ENCODE measurements at regions not wholly inside any gene's neighbourhood (a gene's known extent, or its start where the extent isn't known, plus 50 kb on each side); places are given as distances from the start of the nearest gene placed in this dataset.

DNA sequence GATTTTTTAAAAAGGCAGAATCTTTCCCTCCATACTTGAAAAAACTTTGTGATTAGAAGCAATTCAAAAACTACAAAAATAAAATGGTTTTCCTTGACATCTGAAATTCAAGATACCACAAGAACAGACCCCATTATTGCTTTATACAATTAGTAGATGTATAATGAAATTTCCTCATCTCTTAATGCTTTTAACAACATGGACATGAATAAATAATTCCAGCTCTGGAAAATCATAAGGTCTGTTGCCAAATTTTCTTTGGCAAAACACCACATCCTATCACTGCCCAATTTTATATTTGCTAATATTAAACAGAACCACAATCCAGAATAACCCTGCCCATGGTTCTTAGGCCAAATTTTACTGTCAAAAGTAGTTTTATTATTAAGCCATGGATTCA, 1543.6 kb upstream of the MIR17HG start:
- no peak for DNase-seq (ENCODE audit: low read depth)

- DNase-seq (ENCODE audit: low read depth), result no peak
These were observed 1540.9 kb upstream of the MIR17HG start for GRCh38 chr13:89806594-89806993.

DNA sequence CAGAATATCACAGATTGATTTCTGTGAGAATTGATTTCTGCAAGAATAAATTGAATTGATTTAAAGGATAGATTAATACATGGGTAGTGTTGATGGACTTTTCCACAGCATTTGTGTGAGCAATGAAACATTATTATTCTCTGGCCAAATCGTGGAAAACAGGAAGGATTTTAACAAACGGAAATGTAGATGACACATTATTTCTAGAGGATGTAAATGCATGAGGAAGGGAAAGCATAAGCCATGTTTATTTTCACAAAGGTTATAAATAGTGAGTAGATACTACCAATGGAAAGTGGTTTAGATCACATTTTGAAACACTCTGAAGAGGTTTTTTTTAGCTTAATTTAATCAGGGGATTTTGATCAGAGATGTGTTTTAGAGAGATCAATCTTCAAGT, 1534.6 kb upstream of the MIR17HG start:
- no peak for DNase-seq (ENCODE audit: low read depth)

- DNase-seq (ENCODE audit: low read depth), result no peak
These were observed 1531.1 kb upstream of the MIR17HG start for GRCh38 chr13:89816404-89816803.

- no peak for DNase-seq (ENCODE audit: low read depth)
These were observed 1525.0 kb upstream of the MIR17HG start for GRCh38 chr13:89822467-89822866.

GRCh38 chr13:89827552-89827951, 1519.9 kb upstream of the MIR17HG start:
- DNase-seq (ENCODE audit: low read depth), result no peak

- no peak for DNase-seq (ENCODE audit: low read depth)
These were observed 1519.0 kb upstream of the MIR17HG start for GRCh38 chr13:89828506-89828905.

- no peak for DNase-seq (ENCODE audit: low read depth)
These were observed 1516.3 kb upstream of the MIR17HG start for GRCh38 chr13:89831157-89831556.

DNA sequence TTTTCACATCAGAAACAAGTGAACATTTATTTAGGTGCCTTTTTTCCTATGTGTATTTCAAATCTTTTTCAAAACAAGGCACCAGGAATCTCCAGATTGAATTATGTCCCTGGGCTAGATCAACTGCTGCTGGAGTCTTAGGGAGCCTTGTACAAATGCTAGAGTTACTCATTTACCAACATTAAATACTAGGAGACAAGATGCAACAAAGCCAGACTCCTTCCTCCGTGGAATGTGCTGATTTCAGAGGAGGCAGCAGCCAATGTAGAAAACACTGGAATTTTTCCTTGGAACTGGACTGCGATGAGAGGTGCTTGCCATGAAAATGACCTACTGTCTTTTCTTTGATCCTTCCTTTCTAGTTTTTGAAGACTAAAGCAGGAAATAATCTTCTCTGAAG, 1514.7 kb upstream of the MIR17HG start:
- DNase-seq (ENCODE audit: low read depth), result no peak

DNA sequence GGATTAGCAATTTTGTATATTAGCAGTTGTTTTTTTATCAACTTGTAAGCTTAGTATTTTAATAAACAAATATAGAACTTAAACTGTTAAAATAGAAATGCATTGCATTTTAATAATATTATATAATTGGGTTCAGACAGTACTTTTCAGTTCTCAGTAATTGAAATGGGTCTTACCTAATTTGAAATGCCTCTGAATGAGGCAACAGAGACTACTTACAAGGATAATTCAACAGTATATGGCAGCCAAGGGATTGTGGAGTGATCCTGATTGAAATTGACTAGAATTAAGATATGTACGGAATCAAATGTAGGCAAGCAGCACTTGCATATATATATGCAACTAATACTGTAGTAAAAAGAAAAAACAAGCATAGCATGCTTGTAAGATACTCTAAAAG, 1503.9 kb upstream of the MIR17HG start:
- no peak for DNase-seq (ENCODE audit: low read depth)

- no peak for DNase-seq (ENCODE audit: low read depth)
These were observed 1501.6 kb upstream of the MIR17HG start for GRCh38 chr13:89845874-89846273.

DNA sequence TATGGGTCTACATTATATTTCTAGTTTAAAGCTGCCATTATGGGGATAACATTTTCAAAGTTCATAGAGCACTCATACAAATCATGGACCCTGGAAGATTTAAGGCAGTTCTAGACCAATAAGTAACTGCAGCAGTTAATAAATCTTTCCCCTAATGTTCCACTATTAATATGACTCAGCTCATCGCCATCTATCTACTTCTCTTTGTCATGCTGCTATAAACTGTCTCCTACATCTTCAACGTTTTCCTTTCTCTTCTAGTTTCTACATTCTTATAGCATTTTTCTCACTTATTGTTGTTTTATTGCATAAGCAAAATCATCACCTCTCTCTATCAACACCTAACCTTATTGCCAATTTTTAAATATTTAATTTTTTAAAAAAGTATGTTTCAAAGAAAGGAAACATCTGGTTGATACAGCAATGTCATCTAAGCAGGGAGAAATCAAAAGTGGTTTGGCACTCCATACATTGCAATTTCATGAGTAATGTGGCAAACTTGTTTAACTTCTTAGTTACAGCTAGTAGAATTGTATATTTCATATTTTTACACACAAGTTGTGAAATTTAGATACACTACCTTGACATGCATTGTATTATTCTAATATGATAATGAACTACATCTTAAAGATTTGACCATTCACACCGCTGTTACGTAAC, 1500.4 kb upstream of the MIR17HG start:
- DNase-seq (ENCODE audit: low read depth), result no peak

- no peak for DNase-seq (ENCODE audit: low read depth)
These were observed 1494.9 kb upstream of the MIR17HG start for GRCh38 chr13:89852570-89852969.

DNA sequence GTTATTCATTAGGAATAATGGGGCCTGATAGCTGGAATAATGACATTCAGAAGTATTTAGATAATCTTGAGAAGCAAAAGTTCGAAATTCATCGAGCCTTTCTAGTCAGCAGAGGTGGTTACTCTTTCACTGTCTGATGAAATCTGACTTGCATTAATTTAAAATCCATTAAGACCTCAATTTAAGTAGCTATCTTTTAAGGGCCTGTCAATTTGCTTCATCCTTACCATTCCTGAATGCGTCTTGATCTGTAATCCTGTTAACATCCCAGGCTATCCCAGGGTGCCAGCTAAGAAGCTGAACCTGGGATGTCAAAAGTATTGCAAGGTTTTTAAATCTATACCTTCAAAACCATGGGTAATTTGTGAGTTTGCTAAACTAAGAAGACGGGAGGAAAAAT, 1491.0 kb upstream of the MIR17HG start:
- no peak for DNase-seq (ENCODE audit: low read depth)

DNA sequence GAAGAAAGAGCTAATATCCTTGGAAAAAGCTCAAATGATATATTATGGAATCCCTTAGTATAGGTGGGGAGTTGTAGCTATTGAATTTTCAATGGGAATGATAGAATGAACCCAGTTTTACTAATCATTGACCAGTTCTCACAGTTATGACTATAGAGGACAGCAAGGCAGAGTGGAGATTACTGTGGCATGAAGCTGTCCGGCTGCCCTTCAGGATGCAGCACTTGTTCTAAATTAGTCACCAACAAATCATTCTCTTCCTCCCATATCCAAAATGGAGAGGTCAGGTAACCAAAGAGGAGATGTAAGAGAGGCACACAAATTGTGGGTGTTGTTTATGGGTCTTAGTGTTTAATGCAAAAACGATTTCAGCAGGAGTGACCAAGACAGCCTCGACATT, 1490.0 kb upstream of the MIR17HG start:
- DNase-seq (ENCODE audit: low read depth), result no peak

DNA sequence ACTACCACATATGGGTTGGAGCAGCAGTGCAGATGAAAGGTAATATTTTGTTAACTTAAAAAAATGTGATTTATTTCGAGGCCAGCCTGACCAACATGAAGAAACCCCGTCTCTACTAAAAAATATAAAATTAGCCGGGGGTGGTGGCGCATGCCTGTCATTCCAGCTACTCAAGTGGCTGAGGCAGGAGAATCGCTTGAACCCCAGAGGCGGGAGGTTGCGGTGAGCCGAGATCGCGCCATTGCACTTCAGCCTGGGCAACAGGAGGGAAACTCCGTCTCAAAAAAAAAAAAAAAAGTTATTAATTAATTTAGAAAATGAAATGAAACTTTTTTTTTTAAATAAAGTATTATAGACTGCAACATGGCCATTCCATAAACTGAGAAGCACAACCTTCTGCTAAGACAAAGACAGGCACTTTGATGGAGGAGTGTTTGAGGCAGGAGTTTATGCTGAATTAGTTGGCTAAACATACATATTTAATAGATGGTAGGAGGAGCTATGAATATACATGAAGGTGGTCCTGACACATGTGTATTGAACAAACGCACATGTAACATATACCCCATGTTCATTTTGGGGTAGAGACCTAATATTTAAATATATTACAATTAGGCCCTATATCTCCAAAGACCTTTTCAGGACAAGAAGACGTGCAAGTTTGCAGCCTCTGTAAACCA, 1485.3 kb upstream of the MIR17HG start:
- no peak for DNase-seq (ENCODE audit: low read depth)

DNA sequence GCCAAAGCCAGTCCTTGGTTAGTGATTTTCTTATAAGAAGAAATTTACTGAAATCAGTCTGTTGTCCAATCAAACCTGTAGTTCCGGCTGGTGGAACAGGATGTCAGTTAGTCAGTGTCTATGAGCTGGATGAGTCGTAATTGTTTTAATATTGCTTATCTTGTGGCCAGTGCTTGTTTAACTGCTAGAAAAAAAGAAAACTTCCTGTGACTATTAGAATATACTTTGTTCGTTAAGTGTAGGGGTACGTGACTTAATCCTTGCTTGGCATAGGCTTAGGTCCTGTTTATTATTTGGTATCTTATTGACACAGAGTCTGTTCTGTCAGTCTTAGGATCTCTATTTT, 1484.8 kb upstream of the MIR17HG start:
- DNase-seq (ENCODE audit: low read depth), result no peak

GRCh38 chr13:89865164-89866064, 1482.1 kb upstream of the MIR17HG start:
- DNase-seq (ENCODE audit: low read depth), result no peak

DNA sequence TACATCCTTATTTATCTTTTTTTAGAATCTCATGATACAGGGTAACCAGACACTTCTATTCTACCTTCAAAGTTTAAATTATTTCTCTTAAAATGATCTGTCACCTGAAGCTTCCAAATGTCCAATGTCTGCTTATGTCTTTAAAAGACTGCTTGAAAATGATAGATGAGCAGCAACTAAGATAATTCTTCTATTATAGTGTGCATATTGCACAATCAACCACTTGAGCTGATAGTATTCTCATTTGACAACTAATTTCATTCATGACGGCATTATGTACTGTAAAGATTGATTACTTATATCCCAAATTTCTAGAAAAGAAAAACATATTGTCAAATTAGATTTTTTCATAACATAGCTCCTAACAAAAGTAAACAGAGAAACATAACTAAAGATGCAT, 1478.2 kb upstream of the MIR17HG start:
- DNase-seq (ENCODE audit: low read depth), result no peak

DNA sequence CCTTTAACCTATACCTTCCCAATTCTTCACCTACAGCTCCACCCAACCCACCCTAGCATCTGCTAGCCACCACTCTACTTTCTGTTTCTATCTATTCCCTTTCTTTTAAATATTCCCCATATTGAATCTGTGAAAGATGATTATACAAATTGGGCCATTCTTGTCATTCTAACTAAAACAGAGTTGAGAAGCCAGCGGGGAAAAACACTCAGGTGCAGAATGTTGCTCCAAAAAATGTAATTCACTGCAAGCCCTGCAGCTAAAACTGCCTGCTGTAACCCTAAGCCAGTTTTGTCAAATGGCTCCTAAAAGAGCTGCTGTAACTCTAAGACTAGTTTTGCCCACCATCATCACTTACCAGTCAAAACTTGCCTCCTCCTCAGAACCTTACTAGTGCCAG, 1468.6 kb upstream of the MIR17HG start:
- DNase-seq (ENCODE audit: low read depth), result no peak

- DNase-seq (ENCODE audit: low read depth), result no peak
These were observed 1467.3 kb upstream of the MIR17HG start for GRCh38 chr13:89880201-89880600.

DNA sequence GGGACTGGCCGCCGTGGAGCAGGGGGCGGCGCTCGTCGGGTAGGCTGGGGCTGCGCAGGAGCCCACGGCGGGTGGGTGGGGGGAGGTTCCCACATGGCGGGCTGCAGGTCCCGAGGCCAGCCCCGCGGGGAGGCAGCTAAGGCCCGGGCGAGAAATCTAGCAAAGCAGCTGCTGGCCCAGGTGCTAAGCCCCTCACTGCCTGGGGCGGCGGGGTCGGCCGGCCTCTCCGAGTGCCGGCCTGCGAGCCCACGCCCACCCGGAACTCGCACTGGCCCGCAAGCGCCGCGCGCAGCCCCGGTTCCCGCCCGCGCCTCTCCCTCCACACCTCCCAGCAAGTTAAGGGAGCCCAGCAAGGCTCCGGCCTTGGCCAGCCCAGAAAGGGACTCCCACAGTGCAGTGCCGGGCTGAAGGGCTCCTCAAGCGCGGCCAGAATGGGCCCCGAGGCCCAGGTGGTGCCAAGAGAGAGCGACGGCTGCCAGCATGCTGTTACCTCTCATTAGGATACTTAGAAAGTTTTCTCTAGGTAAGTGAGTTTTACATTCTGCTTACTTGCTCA, 1463.5 kb upstream of the MIR17HG start:
- DNase-seq (ENCODE audit: low read depth), result no peak

DNA sequence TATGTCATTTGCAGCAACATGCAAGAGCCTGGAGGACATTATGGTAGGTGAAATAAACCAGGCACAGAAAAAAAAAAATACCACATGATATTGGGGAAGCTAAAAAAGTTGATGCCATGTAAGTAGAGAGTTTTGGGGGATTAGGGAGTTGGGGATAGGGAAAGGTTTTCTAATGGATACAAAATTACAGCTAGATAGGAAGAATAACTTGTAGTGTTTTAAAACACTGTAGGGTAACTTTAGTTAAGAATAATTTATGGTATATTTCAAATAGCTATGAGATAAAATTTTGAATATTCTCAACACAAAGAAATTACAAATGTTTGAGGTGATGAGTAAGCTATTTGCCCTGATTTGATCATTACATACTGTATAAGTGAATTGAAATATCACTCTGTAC, 1456.7 kb upstream of the MIR17HG start:
- no peak for DNase-seq (ENCODE audit: low read depth)

All from M059J (cell line).